Duodenal mucosa (tissue), 2 donors: ENCODE measurements at regions not wholly inside any gene's neighbourhood (a gene's known extent, or its start where the extent isn't known, plus 50 kb on each side); places are given as distances from the start of the nearest gene placed in this dataset.

Experiments used
- H3K27ac ChIP-seq: one replicate; pipeline ENCODE4 v1.7.0; 2013; ENCODE audit warnings: low read depth, low read length
- H3K27me3 ChIP-seq, 2 donors: one replicate each; pipeline ENCODE4 v1.7.0; 2013; ENCODE audit warnings: low read length in 2 of 2, control low read depth in 1 of 2; ENCODE audit not compliant: insufficient read depth in 2 of 2, control insufficient read depth in 1 of 2
- H3K36me3 ChIP-seq, 2 donors: one replicate each; pipeline ENCODE4 v1.7.0; 2013; ENCODE audit warnings: low read length in 2 of 2, control low read depth in 1 of 2; ENCODE audit not compliant: insufficient read depth in 2 of 2, control insufficient read depth in 1 of 2
- H3K4me1 ChIP-seq, 2 donors: one replicate each; pipeline ENCODE4 v1.7.0; 2013; ENCODE audit warnings: low read length in 2 of 2, control low read depth in 1 of 2; ENCODE audit not compliant: insufficient read depth in 2 of 2, control insufficient read depth in 1 of 2
- H3K4me3 ChIP-seq, 2 donors: one replicate each; pipeline ENCODE4 v1.7.0; 2013; ENCODE audit warnings: low read length in 2 of 2, low read depth in 1 of 2
- H3K9ac ChIP-seq, 2 donors: one replicate each; pipeline ENCODE4 v1.7.0; 2013; ENCODE audit warnings: low read length in 2 of 2, low read depth in 1 of 2
- H3K9me3 ChIP-seq, 2 donors: one replicate each; pipeline ENCODE4 v1.7.0; 2013; ENCODE audit warnings: low read length in 2 of 2, control low read depth in 1 of 2; ENCODE audit not compliant: control insufficient read depth in 1 of 2

DNA sequence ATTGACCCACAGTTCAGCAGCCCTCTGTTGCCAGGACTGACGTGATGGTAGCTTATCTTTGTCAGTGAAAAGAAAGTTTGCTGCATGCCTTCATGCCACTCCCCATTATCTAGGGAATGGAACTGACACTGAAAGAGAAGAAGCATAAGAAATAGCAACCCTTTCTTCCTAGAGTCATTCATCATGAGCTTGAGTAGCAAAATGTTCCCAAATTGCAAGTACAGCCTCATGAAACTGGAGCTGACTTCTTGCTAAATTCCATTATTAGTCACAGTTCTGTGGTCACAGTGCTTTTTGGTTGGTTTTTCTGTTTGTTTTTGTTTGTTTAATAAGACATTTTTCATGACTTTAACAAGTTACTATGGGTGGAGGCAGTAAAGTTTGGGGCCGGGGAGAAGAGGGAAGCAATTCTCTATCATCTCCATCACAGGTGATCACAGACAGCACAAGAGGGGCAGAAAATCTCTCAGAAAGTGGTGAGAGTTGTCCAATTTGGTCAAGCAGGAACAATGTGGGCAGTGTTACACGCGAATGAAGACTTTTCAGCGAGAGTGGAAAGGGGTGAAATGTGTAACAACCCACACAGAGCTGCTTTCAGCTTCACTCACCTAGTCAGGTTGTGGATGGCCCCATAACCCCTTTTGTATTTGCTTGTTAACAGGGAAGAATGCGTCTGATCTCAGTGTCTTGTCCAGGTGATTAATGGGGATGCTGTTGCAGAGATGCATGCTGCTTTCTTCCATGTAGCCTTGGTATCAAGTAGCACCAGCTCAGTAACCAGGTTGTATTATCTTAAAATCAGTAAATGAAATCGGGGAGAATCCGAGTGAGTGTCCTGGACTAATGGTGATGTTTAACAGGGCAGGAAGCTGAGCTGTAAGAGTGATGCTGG lies 440.4 kb downstream of the DMRT2 start:
- Histone ChIP-seq H3K27ac (no peak overlapping the region), H3K27me3 (no peaks in the 10 kb centered on the region), H3K9ac (no peak overlapping the region), H3K9me3 (no peaks in the 10 kb centered on the region), H3K4me1 (no peaks in the 10 kb centered on the region), H3K36me3 (no peaks in the 10 kb centered on the region), H3K4me3 (no peak overlapping the region)

DNA sequence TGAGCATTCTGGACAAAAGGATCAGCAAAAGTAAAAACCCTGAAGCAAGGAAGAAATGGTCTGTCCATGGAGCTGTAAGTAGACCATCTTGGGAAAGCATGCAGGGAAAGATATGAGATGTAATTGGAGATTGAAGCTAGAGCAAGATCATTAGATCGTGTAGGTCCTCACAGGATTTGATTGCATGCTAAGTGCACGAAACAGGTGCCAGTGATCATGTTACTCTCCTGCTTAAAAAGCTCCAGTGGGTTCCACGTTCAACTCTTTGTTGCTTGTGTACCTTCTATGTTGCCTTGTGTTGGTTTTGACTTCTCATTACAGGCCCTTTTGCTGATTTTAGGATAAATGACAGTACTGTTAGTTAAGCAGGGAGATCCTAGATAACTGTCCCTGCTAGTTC lies 442.0 kb downstream of the DMRT2 start:
- no peaks in the 10 kb centered on the region for H3K4me1 ChIP-seq
- H3K9me3 ChIP-seq, result no peaks in the 10 kb centered on the region
- no peak overlapping the region for H3K4me3 ChIP-seq
- H3K27me3 ChIP-seq, result no peaks in the 10 kb centered on the region
- H3K36me3 ChIP-seq, result no peaks in the 10 kb centered on the region
- no peak overlapping the region for H3K9ac ChIP-seq
- H3K27ac ChIP-seq, result no peak overlapping the region

- no peaks in the 10 kb centered on the region for H3K4me1 ChIP-seq
- H3K36me3 ChIP-seq, result no peaks in the 10 kb centered on the region
- no peaks in the 10 kb centered on the region for H3K27me3 ChIP-seq
- no peak overlapping the region for H3K27ac ChIP-seq
- H3K9me3 ChIP-seq, result no peaks in the 10 kb centered on the region
- H3K9ac ChIP-seq, result no peak overlapping the region
- no peak overlapping the region for H3K4me3 ChIP-seq
These were observed 445.3 kb downstream of the DMRT2 start for GRCh38 chr9:1495282-1496030.

DNA sequence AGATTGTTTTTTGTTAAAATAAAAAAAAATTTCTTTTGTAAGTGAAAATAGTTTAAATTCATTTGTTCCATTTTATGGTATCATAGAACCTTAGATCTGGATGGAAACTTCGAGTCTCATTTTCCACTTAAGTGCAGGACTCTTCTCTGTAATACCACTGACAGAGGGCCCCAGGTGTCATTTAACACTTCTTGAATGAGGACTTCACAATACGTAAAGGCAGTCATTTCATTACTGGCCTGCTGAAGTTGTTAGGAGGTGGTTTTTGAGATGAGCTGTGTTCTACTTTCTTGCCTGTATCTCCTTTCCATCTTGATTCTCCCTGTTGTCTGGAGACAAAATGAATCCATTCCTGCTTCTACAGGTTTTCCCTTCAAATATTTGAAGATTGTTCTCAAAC lies 455.3 kb downstream of the DMRT2 start:
- Histone ChIP-seq H3K9me3 (peaks cover 0 to 5% of the 10 kb centered on the region in 2 donors), H3K4me1 (no peaks in the 10 kb centered on the region), H3K27me3 (no peaks in the 10 kb centered on the region), H3K36me3 (no peaks in the 10 kb centered on the region), H3K9ac (no peak overlapping the region), H3K27ac (no peak overlapping the region), H3K4me3 (no peak overlapping the region)

GRCh38 chr9:1510712-1511111 lies 460.6 kb downstream of the DMRT2 start:
- H3K27ac ChIP-seq, result no peak overlapping the region

GRCh38 chr9:1513105-1513504 lies 462.9 kb downstream of the DMRT2 start:
- H3K27ac ChIP-seq, result no peak overlapping the region
- H3K9me3 ChIP-seq, result no peaks in the 10 kb centered on the region
- H3K27me3 ChIP-seq, result no peaks in the 10 kb centered on the region
- no peaks in the 10 kb centered on the region for H3K36me3 ChIP-seq
- no peak overlapping the region for H3K4me3 ChIP-seq
- H3K4me1 ChIP-seq, result no peaks in the 10 kb centered on the region
- no peak overlapping the region for H3K9ac ChIP-seq

More at GRCh38 chr9:1510712-1511111, 460.6 kb downstream of the DMRT2 start:
- no peaks in the 10 kb centered on the region for H3K9me3 ChIP-seq
- no peaks in the 10 kb centered on the region for H3K27me3 ChIP-seq
- H3K9ac ChIP-seq, result no peak overlapping the region
- no peak overlapping the region for H3K4me3 ChIP-seq
- H3K36me3 ChIP-seq, result no peaks in the 10 kb centered on the region
- H3K4me1 ChIP-seq, result no peaks in the 10 kb centered on the region

- Histone ChIP-seq H3K27me3 (no peaks in the 10 kb centered on the region), H3K4me1 (no peaks in the 10 kb centered on the region), H3K4me3 (no peak overlapping the region), H3K36me3 (no peaks in the 10 kb centered on the region), H3K27ac (no peak overlapping the region), H3K9me3 (no peaks in the 10 kb centered on the region), H3K9ac (no peak overlapping the region)
These were observed 464.1 kb downstream of the DMRT2 start for GRCh38 chr9:1514250-1514649.

GRCh38 chr9:1514776-1515363 lies 464.7 kb downstream of the DMRT2 start:
- H3K4me1 ChIP-seq, result no peaks in the 10 kb centered on the region
- H3K9ac ChIP-seq, result no peak overlapping the region
- no peaks in the 10 kb centered on the region for H3K36me3 ChIP-seq
- no peaks in the 10 kb centered on the region for H3K27me3 ChIP-seq
- no peaks in the 10 kb centered on the region for H3K9me3 ChIP-seq
- H3K4me3 ChIP-seq, result no peak overlapping the region
- H3K27ac ChIP-seq, result no peak overlapping the region

DNA sequence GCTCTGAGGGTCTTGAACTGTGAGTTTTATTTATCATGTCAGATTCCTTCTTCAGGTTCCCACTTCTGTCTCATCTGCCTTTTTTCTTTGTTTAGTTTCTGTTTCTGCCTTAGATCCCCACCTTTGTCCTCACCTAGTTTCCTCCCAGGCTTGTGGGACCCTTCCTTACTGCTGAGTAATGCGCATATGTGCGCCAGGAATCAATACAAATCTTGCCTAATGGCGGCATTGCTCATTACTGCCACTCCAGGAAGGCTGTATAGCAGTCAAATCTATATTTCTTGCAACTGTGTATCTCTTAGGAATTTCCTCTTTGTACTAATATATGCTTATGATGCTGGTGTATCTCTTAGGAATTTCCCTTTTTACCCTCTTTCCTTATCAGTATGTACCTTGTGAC lies 465.4 kb downstream of the DMRT2 start:
- no peaks in the 10 kb centered on the region for H3K9me3 ChIP-seq
- no peaks in the 10 kb centered on the region for H3K27me3 ChIP-seq

DNA sequence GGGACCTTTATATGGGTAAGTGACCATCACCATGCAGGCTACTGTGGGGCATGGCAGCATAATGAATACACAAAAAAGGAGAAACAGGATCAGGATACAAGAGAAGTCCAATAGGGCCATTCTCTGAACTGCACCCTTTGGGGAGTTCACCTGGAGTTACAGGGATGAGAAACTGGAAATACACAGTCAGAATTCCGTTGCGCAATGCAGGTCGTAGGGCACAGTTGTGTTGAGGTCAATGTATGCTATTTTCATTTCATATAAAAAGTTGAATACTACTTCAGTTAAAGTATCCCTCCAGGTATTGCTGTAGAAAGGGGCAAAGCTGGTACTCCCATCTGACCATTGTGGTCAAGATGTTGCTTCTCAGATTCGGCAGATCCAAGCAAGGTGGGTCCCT lies 471.4 kb downstream of the DMRT2 start:
- Histone ChIP-seq H3K4me1 (no peaks in the 10 kb centered on the region), H3K27ac (no peak overlapping the region), H3K9me3 (no peaks in the 10 kb centered on the region), H3K9ac (no peak overlapping the region), H3K36me3 (no peaks in the 10 kb centered on the region), H3K27me3 (no peaks in the 10 kb centered on the region), H3K4me3 (no peak overlapping the region)

More for the DNA sequence above, 465.4 kb downstream of the DMRT2 start:
- Histone ChIP-seq H3K9ac (no peak overlapping the region), H3K4me3 (no peak overlapping the region), H3K36me3 (no peaks in the 10 kb centered on the region), H3K27ac (no peak overlapping the region), H3K4me1 (no peaks in the 10 kb centered on the region)
